ENCODE measurements at regions not wholly inside any gene's neighbourhood (a gene's known extent, or its start where the extent isn't known, plus 50 kb on each side); places are given as distances from the start of the nearest gene placed in this dataset.

- H3K4me3 ChIP-seq (ENCODE audit: low read depth, low read length) = no peak overlapping the region
- TF ChIP-seq CTCF (IDR thresholded peaks at IDR 0.05) = no peak
These were observed 79.4 kb downstream of the SCG2 start for GRCh38 chr2:223522796-223523195.

GRCh38 chr2:223523551-223524001, 78.6 kb downstream of the SCG2 start:
- no peak overlapping the region for H2AFZ ChIP-seq
- no peaks in the 10 kb centered on the region for H3K36me3 ChIP-seq (ENCODE audit: control insufficient read depth, insufficient read depth, low read length)
- no peaks in the 10 kb centered on the region for H3K9me3 ChIP-seq (ENCODE audit: control insufficient read depth, low read length)
- no peak overlapping the region for H3K27ac ChIP-seq
- no peaks in the 10 kb centered on the region for H3K4me1 ChIP-seq
- no peaks in the 10 kb centered on the region for H3K79me2 ChIP-seq
- no peak overlapping the region for H3K4me3 ChIP-seq (ENCODE audit: low read depth, low read length)
- H3K4me2 ChIP-seq (ENCODE audit: low read length) = no peak overlapping the region
- no peaks in the 10 kb centered on the region for H3K27me3 ChIP-seq (ENCODE audit: control insufficient read depth, insufficient read depth, low read length)
- H3K9ac ChIP-seq = no peak overlapping the region
- TF ChIP-seq CTCF (IDR thresholded peaks at IDR 0.05) = no peak

More at GRCh38 chr2:223522796-223523195, 79.4 kb downstream of the SCG2 start:
- Histone ChIP-seq H3K9ac (no peak overlapping the region), H2AFZ (no peak overlapping the region), H3K9me3 (ENCODE audit: control insufficient read depth, low read length) (no peaks in the 10 kb centered on the region), H3K4me1 (no peaks in the 10 kb centered on the region), H3K27me3 (ENCODE audit: control insufficient read depth, insufficient read depth, low read length) (no peaks in the 10 kb centered on the region), H3K27ac (no peak overlapping the region), H3K4me2 (ENCODE audit: low read length) (no peak overlapping the region), H3K79me2 (no peaks in the 10 kb centered on the region), H3K36me3 (ENCODE audit: control insufficient read depth, insufficient read depth, low read length) (no peaks in the 10 kb centered on the region)

GRCh38 chr2:223524066-223524465, 78.1 kb downstream of the SCG2 start:
- H3K27me3 ChIP-seq (ENCODE audit: control insufficient read depth, insufficient read depth, low read length) = no peaks in the 10 kb centered on the region
- H3K79me2 ChIP-seq = no peaks in the 10 kb centered on the region
- no peak overlapping the region for H3K4me3 ChIP-seq (ENCODE audit: low read depth, low read length)
- H3K4me2 ChIP-seq (ENCODE audit: low read length) = no peak overlapping the region
- no peaks in the 10 kb centered on the region for H3K36me3 ChIP-seq (ENCODE audit: control insufficient read depth, insufficient read depth, low read length)
- no peaks in the 10 kb centered on the region for H3K9me3 ChIP-seq (ENCODE audit: control insufficient read depth, low read length)
- H3K27ac ChIP-seq = no peak overlapping the region
- no peak for TF ChIP-seq CTCF (IDR thresholded peaks at IDR 0.05)
- H3K4me1 ChIP-seq = no peaks in the 10 kb centered on the region
- H2AFZ ChIP-seq = no peak overlapping the region
- H3K9ac ChIP-seq = no peak overlapping the region

GRCh38 chr2:223526106-223526505, 76.1 kb downstream of the SCG2 start:
- no peak overlapping the region for H3K4me3 ChIP-seq (ENCODE audit: low read depth, low read length)
- no peaks in the 10 kb centered on the region for H3K4me1 ChIP-seq
- no peaks in the 10 kb centered on the region for H3K27me3 ChIP-seq (ENCODE audit: control insufficient read depth, insufficient read depth, low read length)
- H2AFZ ChIP-seq = no peak overlapping the region
- no peaks in the 10 kb centered on the region for H3K79me2 ChIP-seq
- H3K4me2 ChIP-seq (ENCODE audit: low read length) = no peak overlapping the region
- no peaks in the 10 kb centered on the region for H3K9me3 ChIP-seq (ENCODE audit: control insufficient read depth, low read length)
- H3K27ac ChIP-seq = no peak overlapping the region
- no peak overlapping the region for H3K9ac ChIP-seq
- no peaks in the 10 kb centered on the region for H3K36me3 ChIP-seq (ENCODE audit: control insufficient read depth, insufficient read depth, low read length)
- no peak for TF ChIP-seq CTCF (IDR thresholded peaks at IDR 0.05)

- Histone ChIP-seq H3K27me3 (ENCODE audit: control insufficient read depth, insufficient read depth, low read length) (no peaks in the 10 kb centered on the region), H3K4me3 (ENCODE audit: low read depth, low read length) (no peak overlapping the region), H3K4me2 (ENCODE audit: low read length) (no peak overlapping the region), H3K4me1 (no peaks in the 10 kb centered on the region), H3K79me2 (no peaks in the 10 kb centered on the region), H2AFZ (no peak overlapping the region), H3K9ac (no peak overlapping the region), H3K36me3 (ENCODE audit: control insufficient read depth, insufficient read depth, low read length) (no peaks in the 10 kb centered on the region), H3K9me3 (ENCODE audit: control insufficient read depth, low read length) (no peaks in the 10 kb centered on the region), H3K27ac (no peak overlapping the region)
- no peak for TF ChIP-seq CTCF (IDR thresholded peaks at IDR 0.05)
These were observed 74.1 kb downstream of the SCG2 start for GRCh38 chr2:223528036-223528435.
